SK-N-SH (cell line): ENCODE measurements at regions not wholly inside any gene's neighbourhood (a gene's known extent, or its start where the extent isn't known, plus 50 kb on each side); places are given as distances from the start of the nearest gene placed in this dataset.

ENCODE experiments used
- CHD2 ChIP-seq: fragments of 150-350 bp; IDR thresholded peaks from 2 replicates; pipeline ENCODE4 v1.6.1; 2018; ENCODE audit warnings: low read length; ENCODE audit not compliant: partially characterized antibody
- CTCF ChIP-seq: fragments of 200-600 bp; sonication (generic); IDR thresholded peaks from 2 replicates; pipeline ENCODE4 v1.6.1; 2017; ENCODE audit warnings: antibody characterized with exemption, mild to moderate bottlenecking, moderate library complexity
- FOSL2 ChIP-seq: IDR thresholded peaks from 2 replicates; pipeline ENCODE4 v1.4.0; 2012; ENCODE audit warnings: low read depth, mild to moderate bottlenecking, moderate library complexity, borderline replicate concordance
- FOXM1 ChIP-seq: IDR thresholded peaks from 2 replicates; pipeline ENCODE4 v1.4.0; 2012; ENCODE audit warnings: low read depth, mild to moderate bottlenecking
- RFX5 ChIP-seq: IDR thresholded peaks from 2 replicates; pipeline ENCODE4 v1.6.1; 2012; ENCODE audit warnings: mild to moderate bottlenecking, improper control_type of control experiment, low read length
- SMC3 ChIP-seq: IDR thresholded peaks from 2 replicates; pipeline ENCODE4 v1.6.1; 2012; ENCODE audit warnings: low read depth, low read length, improper control_type of control experiment

- TF ChIP-seq RFX5 = no peak
- no peak for TF ChIP-seq CTCF
- TF ChIP-seq FOSL2 = no peak
- no peak for TF ChIP-seq FOXM1
- TF ChIP-seq SMC3 = no peak
- no peak for TF ChIP-seq CHD2
These were observed 533.4 kb upstream of the GRIA1 start for GRCh38 chr5:152956943-152957613.
